Thymus (tissue), 11 donors: ENCODE measurements at regions not wholly inside any gene's neighbourhood (a gene's known extent, or its start where the extent isn't known, plus 50 kb on each side); places are given as distances from the start of the nearest gene placed in this dataset.

Experiments used
- DNase-seq, 9 donors: peaks; one replicate each; pipeline ENCODE4 v3.0.0-alpha.2; 2013; ENCODE audit warnings: low spot score in 9 of 9, low read depth in 6 of 9, missing footprints in 1 of 9
- H3K27ac ChIP-seq, 2 donors: one replicate each; pipeline ENCODE4 v1.5.1; 2013; ENCODE audit warnings: control low read depth in 1 of 2, low read depth in 1 of 2, low read length in 1 of 2, mild to moderate bottlenecking in 1 of 2, moderate library complexity in 1 of 2
- H3K27me3 ChIP-seq, 2 donors: one replicate each; pipeline ENCODE4 v1.5.1; 2013; ENCODE audit warnings: low read length in 1 of 2; ENCODE audit not compliant: control insufficient read depth in 2 of 2, insufficient read depth in 1 of 2
- H3K36me3 ChIP-seq, 2 donors: one replicate each; pipeline ENCODE4 v1.5.1; 2013; ENCODE audit warnings: low read length in 1 of 2, mild to moderate bottlenecking in 1 of 2, moderate library complexity in 1 of 2; ENCODE audit not compliant: control insufficient read depth in 2 of 2, insufficient read depth in 2 of 2
- H3K4me1 ChIP-seq, 2 donors: one replicate each; pipeline ENCODE4 v1.5.1; 2013; ENCODE audit warnings: low read length in 2 of 2; ENCODE audit not compliant: control insufficient read depth in 2 of 2, insufficient read depth in 2 of 2
- H3K4me3 ChIP-seq, 2 donors: one replicate each; pipeline ENCODE4 v1.5.1; 2013; ENCODE audit warnings: low read length in 2 of 2, control low read depth in 1 of 2, mild to moderate bottlenecking in 1 of 2
- H3K9me3 ChIP-seq, 2 donors: one replicate each; pipeline ENCODE4 v1.5.1; 2013; ENCODE audit warnings: low read length in 1 of 2, mild to moderate bottlenecking in 1 of 2; ENCODE audit not compliant: control insufficient read depth in 2 of 2, insufficient read depth in 1 of 2
- WGBS: extraction: QIAGEN DNeasy Blood & Tissue Kit; methylation state at CpG from one replicate; pipeline ENCODE4 v1.1.7; 2013; 5-methylcytosine and 5-hydroxymethylcytosine counted together
- donor health status: healthy.

GRCh38 chr7:12759151-12759550 is 71.7 kb downstream of the ARL4A start:
- H3K36me3 ChIP-seq: no peaks in the 10 kb centered on the region
- no peaks in the 10 kb centered on the region for H3K27me3 ChIP-seq
- WGBS: 75% methylated on average over 1 of the region's 1 CpG
- H3K4me3 ChIP-seq: no peak overlapping the region
- no peak overlapping the region for H3K27ac ChIP-seq
- DNase-seq: no peak
- H3K9me3 ChIP-seq: no peaks in the 10 kb centered on the region
- H3K4me1 ChIP-seq: no peaks in the 10 kb centered on the region

DNA sequence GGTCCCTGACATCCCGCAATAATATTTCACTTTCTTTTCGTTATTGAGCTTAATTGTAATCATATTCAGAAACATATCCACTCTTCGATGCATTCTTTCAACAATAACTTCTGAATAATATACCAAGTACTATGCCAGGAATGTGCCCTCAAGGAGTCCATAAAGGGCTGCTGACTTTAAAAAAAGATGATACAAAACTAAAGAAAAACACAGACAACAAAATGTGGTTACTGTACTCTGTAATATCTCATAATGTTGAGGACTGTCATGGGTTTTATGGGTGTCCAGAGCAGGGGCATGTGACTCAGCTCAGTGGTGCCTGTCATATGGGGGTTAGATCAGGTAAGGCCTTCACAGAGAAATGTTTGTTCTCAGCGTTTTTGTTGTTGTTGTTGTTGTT is 73.7 kb downstream of the ARL4A start:
- H3K4me3 ChIP-seq: no peak overlapping the region
- no peaks in the 10 kb centered on the region for H3K36me3 ChIP-seq
- no peaks in the 10 kb centered on the region for H3K4me1 ChIP-seq
- 94% methylated on average over 4 of the region's 4 CpGs for WGBS
- H3K9me3 ChIP-seq: no peaks in the 10 kb centered on the region
- DNase-seq: no peak
- no peaks in the 10 kb centered on the region for H3K27me3 ChIP-seq
- H3K27ac ChIP-seq: no peak overlapping the region

DNA sequence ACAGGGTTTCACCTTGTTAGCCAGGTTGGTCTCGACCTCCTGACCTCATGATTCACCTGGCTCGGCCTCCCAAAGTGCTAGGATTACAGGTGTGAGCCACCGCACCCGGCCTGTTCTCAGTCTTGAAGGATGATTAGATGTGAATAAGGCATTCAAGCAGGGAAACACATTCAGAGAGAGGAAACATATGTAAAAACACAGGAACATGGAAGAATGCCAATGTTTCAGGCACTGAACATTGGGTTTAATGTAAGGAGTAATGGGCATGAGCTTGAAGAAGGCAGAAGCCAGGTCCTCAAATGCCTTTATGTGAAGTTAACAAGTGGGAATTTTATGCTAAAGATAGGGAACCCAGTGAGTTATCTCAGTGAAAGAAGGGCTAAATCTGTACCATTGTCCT is 74.3 kb downstream of the ARL4A start:
- no peaks in the 10 kb centered on the region for H3K36me3 ChIP-seq
- 91% methylated on average over 4 of the region's 4 CpGs for WGBS
- H3K9me3 ChIP-seq: no peaks in the 10 kb centered on the region
- H3K4me3 ChIP-seq: no peak overlapping the region
- DNase-seq: no peak
- no peak overlapping the region for H3K27ac ChIP-seq
- no peaks in the 10 kb centered on the region for H3K4me1 ChIP-seq
- H3K27me3 ChIP-seq: no peaks in the 10 kb centered on the region

GRCh38 chr7:12764458-12764891 is 77.0 kb downstream of the ARL4A start:
- no peaks in the 10 kb centered on the region for H3K27me3 ChIP-seq
- H3K9me3 ChIP-seq: no peaks in the 10 kb centered on the region
- no peak overlapping the region for H3K4me3 ChIP-seq
- no peak overlapping the region for H3K27ac ChIP-seq
- H3K4me1 ChIP-seq: no peaks in the 10 kb centered on the region
- 91% methylated on average over 2 of the region's 2 CpGs for WGBS
- H3K36me3 ChIP-seq: no peaks in the 10 kb centered on the region
- DNase-seq: no peak

DNA sequence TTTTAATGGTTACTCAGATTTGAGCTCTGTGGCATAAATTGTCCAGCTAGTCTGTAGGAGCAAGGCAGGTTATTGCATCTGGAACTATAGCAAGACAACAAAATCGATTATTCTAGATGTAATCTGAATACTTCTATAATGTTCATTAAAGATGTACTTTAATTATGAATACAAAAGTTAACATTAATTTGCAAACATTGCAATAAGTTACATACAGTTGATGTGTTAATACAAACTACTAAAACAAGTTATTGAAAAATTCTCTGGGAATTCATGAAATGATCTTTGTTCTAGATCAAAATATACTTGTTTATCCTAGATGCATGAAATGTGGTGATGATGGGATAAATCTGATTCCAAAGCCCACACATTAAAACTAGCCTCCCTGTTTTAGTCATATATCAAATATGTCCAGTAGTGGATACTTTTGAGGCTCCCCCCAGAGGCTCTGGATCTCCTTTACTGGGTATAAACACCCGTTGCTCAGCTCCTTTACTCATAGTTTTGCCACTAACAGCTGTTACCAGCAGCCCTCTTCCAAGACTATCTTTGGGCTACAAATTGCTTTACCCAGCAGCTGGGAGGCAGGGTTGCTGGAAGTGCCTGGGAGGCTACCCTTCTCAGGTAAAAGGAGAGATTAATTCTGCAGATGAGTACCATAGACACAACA is 78.1 kb downstream of the ARL4A start:
- 86% methylated on average over 2 of the region's 2 CpGs for WGBS
- no peaks in the 10 kb centered on the region for H3K4me1 ChIP-seq
- no peak for DNase-seq

DNA sequence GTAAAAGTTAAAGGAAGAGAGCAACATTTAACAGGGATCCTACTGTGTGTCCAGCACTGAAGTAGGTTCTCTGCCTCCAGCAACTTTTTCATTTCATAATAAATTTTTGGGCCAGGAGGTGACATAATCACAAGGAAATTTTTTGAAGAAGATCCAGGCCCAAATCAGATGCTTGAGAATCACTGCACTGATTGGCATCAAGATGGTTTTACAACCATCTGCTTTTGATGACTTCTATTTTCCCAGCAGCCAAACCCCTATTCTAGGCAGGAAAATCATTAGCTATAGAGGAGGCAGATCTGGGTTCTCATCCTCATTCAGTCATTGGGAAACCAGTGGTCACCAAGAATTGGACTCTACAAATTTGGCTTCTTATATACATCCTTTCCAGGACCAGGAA is 79.0 kb downstream of the ARL4A start:
- no peak for DNase-seq
- Histone ChIP-seq H3K36me3 (no peaks in the 10 kb centered on the region), H3K27me3 (no peaks in the 10 kb centered on the region), H3K9me3 (no peaks in the 10 kb centered on the region), H3K27ac (no peak overlapping the region), H3K4me3 (no peak overlapping the region), H3K4me1 (no peaks in the 10 kb centered on the region)

More for the DNA sequence above, 78.1 kb downstream of the ARL4A start:
- Histone ChIP-seq H3K4me3 (no peak overlapping the region), H3K27me3 (no peaks in the 10 kb centered on the region), H3K27ac (no peak overlapping the region), H3K9me3 (no peaks in the 10 kb centered on the region), H3K36me3 (no peaks in the 10 kb centered on the region)

- Histone ChIP-seq H3K4me1 (no peaks in the 10 kb centered on the region), H3K36me3 (no peaks in the 10 kb centered on the region), H3K4me3 (no peak overlapping the region), H3K27ac (no peak overlapping the region), H3K9me3 (no peaks in the 10 kb centered on the region), H3K27me3 (no peaks in the 10 kb centered on the region)
- WGBS: 93% methylated on average over 1 of the region's 1 CpG
- no peak for DNase-seq
These were observed 81.5 kb downstream of the ARL4A start for GRCh38 chr7:12768948-12769347.

DNA sequence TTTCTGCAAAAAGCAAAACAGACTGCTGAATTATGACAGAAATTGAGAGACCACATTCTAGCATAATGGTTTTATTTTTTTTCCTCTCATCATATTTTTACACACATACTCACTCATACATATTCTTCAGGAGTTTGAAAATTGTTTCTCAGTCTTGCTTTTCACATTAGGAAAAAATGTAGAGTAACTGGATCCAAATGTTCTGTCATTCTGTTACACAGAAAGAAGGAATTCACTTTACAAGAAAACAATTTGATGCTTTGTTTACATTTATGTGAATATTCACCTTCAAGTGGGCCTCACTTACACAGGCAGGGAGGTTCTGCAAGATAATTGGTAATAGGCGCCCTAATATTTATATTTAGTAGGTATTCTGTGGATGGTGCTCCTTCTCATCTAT is 82.0 kb downstream of the ARL4A start:
- no peaks in the 10 kb centered on the region for H3K36me3 ChIP-seq
- H3K9me3 ChIP-seq: no peaks in the 10 kb centered on the region
- H3K4me1 ChIP-seq: no peaks in the 10 kb centered on the region
- WGBS: 94% methylated on average over 1 of the region's 1 CpG
- no peak for DNase-seq
- H3K27me3 ChIP-seq: no peaks in the 10 kb centered on the region
- H3K4me3 ChIP-seq: no peak overlapping the region
- H3K27ac ChIP-seq: no peak overlapping the region

- Histone ChIP-seq H3K36me3 (no peaks in the 10 kb centered on the region), H3K4me1 (no peaks in the 10 kb centered on the region), H3K27me3 (no peaks in the 10 kb centered on the region), H3K27ac (no peak overlapping the region), H3K4me3 (no peak overlapping the region), H3K9me3 (no peaks in the 10 kb centered on the region)
- DNase-seq: no peak
- WGBS: 87% methylated on average over 3 of the region's 3 CpGs
These were observed 83.0 kb downstream of the ARL4A start for GRCh38 chr7:12770227-12770975.
